BE2C (cell line): ENCODE measurements at regions not wholly inside any gene's neighbourhood (a gene's known extent, or its start where the extent isn't known, plus 50 kb on each side); places are given as distances from the start of the nearest gene placed in this dataset.

Experiments used
- DNase-seq: peaks from one replicate; pipeline ENCODE4 v3.0.0-alpha.2; 2020
- H3K27me3 ChIP-seq: fragments of 250-450 bp; sonication (Bioruptor Pico); 2 replicates; pipeline ENCODE4 v1.5.1; 2020; ENCODE audit warnings: mild to moderate bottlenecking
- H3K36me3 ChIP-seq: fragments of 250-450 bp; sonication (Bioruptor Pico); 2 replicates; pipeline ENCODE4 v1.5.1; 2020; ENCODE audit warnings: mild to moderate bottlenecking
- H3K4me1 ChIP-seq: fragments of 250-450 bp; sonication (Bioruptor Pico); 2 replicates; pipeline ENCODE4 v1.5.1; 2020
- H3K4me3 ChIP-seq: 2 replicates; pipeline ENCODE4 v1.5.1; 2011; ENCODE audit warnings: low read depth, low read length
- H3K9me3 ChIP-seq: fragments of 250-450 bp; sonication (Bioruptor Pico); 2 replicates; pipeline ENCODE4 v1.5.1; 2020
- CTCF ChIP-seq: IDR thresholded peaks from 2 replicates; pipeline ENCODE4 v1.5.1; 2012; ENCODE audit warnings: mild to moderate bottlenecking, low read depth, low read length

GRCh38 chr16:49022351-49022963 lies 259.2 kb downstream of the CBLN1 start:
- no peaks in the 10 kb centered on the region for H3K4me1 ChIP-seq
- no peaks in the 10 kb centered on the region for H3K36me3 ChIP-seq
- no peaks in the 10 kb centered on the region for H3K27me3 ChIP-seq
- no peak overlapping the region for H3K4me3 ChIP-seq
- H3K9me3 ChIP-seq: no peaks in the 10 kb centered on the region
- no peak for DNase-seq
- no peak for TF ChIP-seq CTCF

- DNase-seq: no peak
- Histone ChIP-seq H3K4me1 (no peaks in the 10 kb centered on the region), H3K27me3 (no peaks in the 10 kb centered on the region), H3K4me3 (no peak overlapping the region), H3K36me3 (no peaks in the 10 kb centered on the region), H3K9me3 (no peaks in the 10 kb centered on the region)
- no peak for TF ChIP-seq CTCF
These were observed 260.5 kb downstream of the CBLN1 start for GRCh38 chr16:49021136-49021535.

DNA sequence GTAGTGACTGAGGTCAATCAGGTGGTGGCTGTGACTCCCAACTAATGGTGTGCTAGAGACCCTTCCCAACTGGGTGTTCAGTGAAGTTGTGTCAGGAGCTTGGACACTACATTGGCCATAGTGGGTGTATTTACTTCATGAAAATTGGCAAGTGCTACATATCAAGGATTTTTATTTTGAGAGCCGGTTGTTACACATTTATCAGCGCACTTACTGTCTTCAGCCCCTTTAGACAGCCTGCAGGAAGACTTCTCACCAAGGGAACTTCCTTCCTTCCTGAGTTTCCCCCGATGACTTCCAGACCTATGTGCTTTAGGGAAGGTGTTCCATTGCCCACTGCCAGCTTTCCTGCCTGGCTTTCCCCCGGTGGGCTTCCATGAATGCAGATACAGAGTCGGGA lies 261.2 kb downstream of the CBLN1 start:
- H3K4me3 ChIP-seq: no peak overlapping the region
- no peaks in the 10 kb centered on the region for H3K27me3 ChIP-seq
- no peaks in the 10 kb centered on the region for H3K9me3 ChIP-seq
- H3K4me1 ChIP-seq: no peaks in the 10 kb centered on the region
- H3K36me3 ChIP-seq: no peaks in the 10 kb centered on the region
- no peak for TF ChIP-seq CTCF
- DNase-seq: no peak

DNA sequence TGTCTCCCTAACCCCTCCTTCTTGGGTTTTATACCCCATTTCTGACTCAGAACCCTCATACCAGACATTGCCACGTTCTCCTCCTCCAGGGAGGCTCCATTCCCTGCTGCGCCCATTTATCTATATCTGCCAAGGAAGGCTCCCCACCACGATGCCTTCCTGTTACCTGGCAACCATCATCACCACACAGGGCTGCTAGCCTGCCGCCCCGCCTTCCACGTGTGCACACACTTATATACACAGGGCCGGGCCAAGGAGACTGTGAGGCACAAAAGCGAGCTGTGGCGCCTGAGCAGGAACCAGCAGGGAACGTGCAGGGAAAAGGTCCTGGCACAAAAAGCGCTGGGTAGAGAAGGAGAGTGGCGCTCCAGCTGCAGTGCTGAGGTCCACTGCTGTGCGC lies 261.8 kb downstream of the CBLN1 start:
- no peak for TF ChIP-seq CTCF
- Histone ChIP-seq H3K36me3 (no peaks in the 10 kb centered on the region), H3K27me3 (no peaks in the 10 kb centered on the region), H3K4me1 (no peaks in the 10 kb centered on the region), H3K4me3 (no peak overlapping the region), H3K9me3 (no peaks in the 10 kb centered on the region)
- no peak for DNase-seq

DNA sequence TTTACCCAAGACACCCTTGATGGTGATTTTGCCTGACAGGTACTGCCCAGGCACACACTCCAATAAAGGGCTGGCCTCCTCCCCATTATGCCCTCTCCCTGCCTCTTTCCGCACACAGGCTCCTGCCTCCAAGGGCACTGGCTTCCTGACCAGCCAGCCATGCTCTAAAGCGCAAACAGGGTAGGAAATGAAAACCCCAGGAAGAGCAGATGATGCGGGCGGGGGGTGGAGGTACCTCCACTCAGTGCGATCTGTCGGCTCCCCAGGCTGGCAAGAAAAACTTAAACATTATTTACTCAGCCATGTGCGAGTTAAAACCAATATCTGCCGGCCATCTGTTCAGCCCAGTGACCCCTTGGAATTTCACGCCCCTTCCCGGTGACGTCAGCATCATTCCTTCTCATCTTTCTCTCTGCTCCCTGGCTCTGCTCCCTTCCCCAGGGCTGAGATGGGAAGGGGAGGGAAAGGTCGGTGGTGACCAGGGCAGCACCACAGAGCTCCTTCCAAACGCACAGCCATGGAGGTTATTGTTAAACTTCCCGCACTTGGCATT lies 262.5 kb downstream of the CBLN1 start:
- TF ChIP-seq CTCF: no peak
- DNase-seq: no peak
- Histone ChIP-seq H3K4me1 (no peaks in the 10 kb centered on the region), H3K27me3 (no peaks in the 10 kb centered on the region), H3K36me3 (no peaks in the 10 kb centered on the region), H3K9me3 (no peaks in the 10 kb centered on the region), H3K4me3 (no peak overlapping the region)

GRCh38 chr16:49018259-49018931 lies 263.2 kb downstream of the CBLN1 start:
- Histone ChIP-seq H3K36me3 (no peaks in the 10 kb centered on the region), H3K27me3 (no peaks in the 10 kb centered on the region), H3K9me3 (no peaks in the 10 kb centered on the region), H3K4me1 (no peaks in the 10 kb centered on the region), H3K4me3 (no peak overlapping the region)
- no peak for TF ChIP-seq CTCF
- no peak for DNase-seq
